Ishikawa (cell line): ENCODE measurements at regions not wholly inside any gene's neighbourhood (a gene's known extent, or its start where the extent isn't known, plus 50 kb on each side); places are given as distances from the start of the nearest gene placed in this dataset.

Source experiments
- CEBPB ChIP-seq: IDR thresholded peaks from 2 replicates; pipeline ENCODE4 v1.6.1; 2012
- CREB1 ChIP-seq: IDR thresholded peaks from 2 replicates; pipeline ENCODE4 v1.6.1; 2012; ENCODE audit warnings: low read depth
- EGR1 ChIP-seq: IDR thresholded peaks from 2 replicates; pipeline ENCODE4 v1.6.1; 2012
- EP300 ChIP-seq: IDR thresholded peaks from 2 replicates; pipeline ENCODE4 v1.6.1; 2012; ENCODE audit warnings: borderline replicate concordance
- FOXM1 ChIP-seq: IDR thresholded peaks from 2 replicates; pipeline ENCODE4 v1.6.1; 2012; ENCODE audit warnings: low read depth, borderline replicate concordance
- NFIC ChIP-seq: IDR thresholded peaks from 2 replicates; pipeline ENCODE4 v1.6.1; 2012
- RAD21 ChIP-seq: IDR thresholded peaks from 2 replicates; pipeline ENCODE4 v1.6.1; 2012; ENCODE audit warnings: low read depth
- TAF1 ChIP-seq: IDR thresholded peaks from 2 replicates; pipeline ENCODE4 v1.6.1; 2012; ENCODE audit warnings: low read depth, mild to moderate bottlenecking
- TCF12 ChIP-seq: IDR thresholded peaks from 2 replicates; pipeline ENCODE4 v1.6.1; 2012; ENCODE audit warnings: low read depth
- TEAD4 ChIP-seq: IDR thresholded peaks from 2 replicates; pipeline ENCODE4 v1.6.1; 2012
- YY1 ChIP-seq: IDR thresholded peaks from 2 replicates; pipeline ENCODE4 v1.6.1; 2012; ENCODE audit warnings: low read depth
- ZBTB7A ChIP-seq: IDR thresholded peaks from 2 replicates; pipeline ENCODE4 v1.6.1; 2012; ENCODE audit warnings: low read depth
- TF ChIP-seq, protein P1 (sequence below): IDR thresholded peaks from 2 replicates; pipeline ENCODE4 v1.6.1; 2012
- TF ChIP-seq, protein P2 (sequence below): IDR thresholded peaks from 2 replicates; pipeline ENCODE4 v1.6.1; 2012; ENCODE audit warnings: low read depth, mild to moderate bottlenecking
- TF ChIP-seq, protein P3 (sequence below): IDR thresholded peaks from 2 replicates; pipeline ENCODE4 v1.6.1; 2012

DNA sequence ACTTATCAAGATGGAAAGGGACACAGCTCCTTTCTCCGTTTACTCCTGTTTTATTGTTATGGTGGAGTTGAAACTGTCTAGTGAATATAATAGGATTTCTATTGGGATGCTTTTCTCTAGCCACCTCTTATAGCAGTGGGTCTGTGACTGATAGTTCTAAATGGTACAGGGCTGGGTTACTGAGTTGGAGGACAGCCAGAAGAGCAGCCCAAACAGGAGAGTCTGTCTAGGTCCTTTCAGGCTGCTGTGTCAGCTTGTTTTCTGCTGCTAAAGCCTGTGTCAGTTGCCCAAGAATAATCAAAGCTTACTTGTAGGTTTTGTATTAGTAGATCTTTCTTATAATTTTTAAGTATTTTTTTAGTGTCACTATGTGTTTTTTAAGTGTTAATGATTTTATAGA is 356.0 kb upstream of the SEMA6A start:
- TF ChIP-seq RAD21 (no peak), TEAD4 (no peak), CEBPB (no peak), TCF12 (no peak), NFIC (no peak), EGR1 (no peak), EP300 (no peak), ZBTB7A (no peak), TAF1 (no peak)
- TF ChIP-seq, protein P1, sequence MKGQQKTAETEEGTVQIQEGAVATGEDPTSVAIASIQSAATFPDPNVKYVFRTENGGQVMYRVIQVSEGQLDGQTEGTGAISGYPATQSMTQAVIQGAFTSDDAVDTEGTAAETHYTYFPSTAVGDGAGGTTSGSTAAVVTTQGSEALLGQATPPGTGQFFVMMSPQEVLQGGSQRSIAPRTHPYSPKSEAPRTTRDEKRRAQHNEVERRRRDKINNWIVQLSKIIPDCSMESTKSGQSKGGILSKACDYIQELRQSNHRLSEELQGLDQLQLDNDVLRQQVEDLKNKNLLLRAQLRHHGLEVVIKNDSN = no peak
- TF ChIP-seq, protein P2, sequence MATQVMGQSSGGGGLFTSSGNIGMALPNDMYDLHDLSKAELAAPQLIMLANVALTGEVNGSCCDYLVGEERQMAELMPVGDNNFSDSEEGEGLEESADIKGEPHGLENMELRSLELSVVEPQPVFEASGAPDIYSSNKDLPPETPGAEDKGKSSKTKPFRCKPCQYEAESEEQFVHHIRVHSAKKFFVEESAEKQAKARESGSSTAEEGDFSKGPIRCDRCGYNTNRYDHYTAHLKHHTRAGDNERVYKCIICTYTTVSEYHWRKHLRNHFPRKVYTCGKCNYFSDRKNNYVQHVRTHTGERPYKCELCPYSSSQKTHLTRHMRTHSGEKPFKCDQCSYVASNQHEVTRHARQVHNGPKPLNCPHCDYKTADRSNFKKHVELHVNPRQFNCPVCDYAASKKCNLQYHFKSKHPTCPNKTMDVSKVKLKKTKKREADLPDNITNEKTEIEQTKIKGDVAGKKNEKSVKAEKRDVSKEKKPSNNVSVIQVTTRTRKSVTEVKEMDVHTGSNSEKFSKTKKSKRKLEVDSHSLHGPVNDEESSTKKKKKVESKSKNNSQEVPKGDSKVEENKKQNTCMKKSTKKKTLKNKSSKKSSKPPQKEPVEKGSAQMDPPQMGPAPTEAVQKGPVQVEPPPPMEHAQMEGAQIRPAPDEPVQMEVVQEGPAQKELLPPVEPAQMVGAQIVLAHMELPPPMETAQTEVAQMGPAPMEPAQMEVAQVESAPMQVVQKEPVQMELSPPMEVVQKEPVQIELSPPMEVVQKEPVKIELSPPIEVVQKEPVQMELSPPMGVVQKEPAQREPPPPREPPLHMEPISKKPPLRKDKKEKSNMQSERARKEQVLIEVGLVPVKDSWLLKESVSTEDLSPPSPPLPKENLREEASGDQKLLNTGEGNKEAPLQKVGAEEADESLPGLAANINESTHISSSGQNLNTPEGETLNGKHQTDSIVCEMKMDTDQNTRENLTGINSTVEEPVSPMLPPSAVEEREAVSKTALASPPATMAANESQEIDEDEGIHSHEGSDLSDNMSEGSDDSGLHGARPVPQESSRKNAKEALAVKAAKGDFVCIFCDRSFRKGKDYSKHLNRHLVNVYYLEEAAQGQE = no peak

DNA sequence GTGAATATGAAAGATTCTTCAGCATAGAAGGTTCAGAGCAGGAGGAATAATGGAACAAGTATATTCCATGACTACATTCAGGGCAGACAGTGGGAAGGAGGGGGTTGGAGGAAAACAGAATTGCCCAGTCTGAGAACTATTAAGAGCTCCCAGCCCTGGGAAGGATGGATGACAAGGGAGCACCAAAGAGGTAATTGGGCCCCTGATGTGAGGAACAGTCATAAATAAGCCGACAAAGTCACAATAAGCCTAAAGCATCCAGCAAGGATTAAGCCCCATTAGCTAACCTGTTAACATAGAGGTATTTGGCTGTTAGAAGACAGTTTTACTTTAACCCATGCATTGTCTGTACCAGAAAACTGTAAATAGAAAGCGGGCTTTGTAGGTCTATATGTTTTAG is 348.7 kb upstream of the SEMA6A start:
- TF ChIP-seq RAD21 (no peak), FOXM1 (no peak), CREB1 (no peak), CEBPB (no peak), NFIC (no peak), ZBTB7A (no peak), TEAD4 (no peak)
- TF ChIP-seq, protein P1 = no peak

DNA sequence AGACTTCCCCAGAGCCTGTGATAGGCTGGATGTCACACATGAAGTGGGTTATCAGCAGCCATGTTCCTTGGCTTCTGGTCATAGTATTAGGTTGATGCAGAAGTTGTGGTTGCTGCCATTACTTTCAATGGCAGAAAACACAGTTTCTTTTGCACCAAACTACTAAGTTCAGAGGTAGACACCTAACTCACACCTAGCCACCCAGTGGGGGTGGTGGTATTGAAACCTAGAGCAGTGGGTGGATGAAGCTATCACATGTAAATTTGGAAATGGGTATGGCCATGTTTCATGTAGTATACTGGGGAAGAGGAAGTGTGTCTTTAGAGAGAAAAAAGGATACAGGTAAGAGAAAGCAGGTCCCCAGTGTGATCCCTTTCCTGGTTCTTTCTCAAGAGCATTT is 347.9 kb upstream of the SEMA6A start:
- no peak for TF ChIP-seq ZBTB7A
- TF ChIP-seq EP300 = no peak
- no peak for TF ChIP-seq CEBPB
- TF ChIP-seq, protein P2 = no peak
- no peak for TF ChIP-seq CREB1
- no peak for TF ChIP-seq FOXM1
- no peak for TF ChIP-seq TCF12
- TF ChIP-seq, protein P1 = no peak
- no peak for TF ChIP-seq TEAD4
- TF ChIP-seq NFIC = no peak
- TF ChIP-seq EGR1 = no peak
- TF ChIP-seq RAD21 = no peak
- TF ChIP-seq, protein P3, sequence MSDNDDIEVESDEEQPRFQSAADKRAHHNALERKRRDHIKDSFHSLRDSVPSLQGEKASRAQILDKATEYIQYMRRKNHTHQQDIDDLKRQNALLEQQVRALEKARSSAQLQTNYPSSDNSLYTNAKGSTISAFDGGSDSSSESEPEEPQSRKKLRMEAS = no peak
- TF ChIP-seq TAF1 = no peak
- TF ChIP-seq YY1 = no peak

DNA sequence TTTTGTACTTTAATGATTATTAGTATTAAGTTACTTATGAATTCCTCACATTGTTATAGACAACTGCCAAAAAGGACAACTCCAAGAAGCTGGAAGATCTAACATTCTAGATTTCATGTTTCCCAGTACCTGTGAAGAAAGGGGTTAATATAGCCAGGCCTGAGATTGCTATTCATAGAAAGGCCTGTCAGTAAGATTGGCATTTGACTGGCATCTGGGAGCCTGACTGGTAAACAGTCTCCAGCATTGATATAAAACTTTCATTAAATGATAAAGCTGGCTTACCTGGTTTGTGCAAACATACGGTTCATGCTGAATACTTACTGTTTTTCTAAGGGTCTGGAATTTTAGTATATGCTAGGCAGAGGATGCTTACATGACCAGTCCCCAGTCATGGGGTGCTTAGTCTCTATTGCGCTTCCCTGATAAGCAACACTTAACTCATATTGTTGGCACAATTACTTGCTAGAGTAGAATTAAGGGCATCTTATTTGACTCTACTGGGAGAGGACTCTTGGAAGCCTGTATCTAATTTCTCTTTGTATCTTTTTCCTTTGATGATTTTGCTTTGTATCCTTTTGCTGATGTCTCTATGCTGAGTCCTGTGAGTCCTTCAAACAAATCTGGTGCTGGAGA is 340.4 kb upstream of the SEMA6A start:
- no peak for TF ChIP-seq CEBPB
- TF ChIP-seq, protein P1 = no peak
- no peak for TF ChIP-seq YY1
- no peak for TF ChIP-seq TCF12
- no peak for TF ChIP-seq TEAD4
- TF ChIP-seq FOXM1 = no peak
- no peak for TF ChIP-seq TAF1
- TF ChIP-seq, protein P3 = no peak
- no peak for TF ChIP-seq NFIC
- TF ChIP-seq RAD21 = no peak
- TF ChIP-seq, protein P2 = no peak
- TF ChIP-seq ZBTB7A = no peak
- no peak for TF ChIP-seq CREB1
